ENCODE measurements at regions not wholly inside any gene's neighbourhood (a gene's known extent, or its start where the extent isn't known, plus 50 kb on each side); places are given as distances from the start of the nearest gene placed in this dataset.

DNA sequence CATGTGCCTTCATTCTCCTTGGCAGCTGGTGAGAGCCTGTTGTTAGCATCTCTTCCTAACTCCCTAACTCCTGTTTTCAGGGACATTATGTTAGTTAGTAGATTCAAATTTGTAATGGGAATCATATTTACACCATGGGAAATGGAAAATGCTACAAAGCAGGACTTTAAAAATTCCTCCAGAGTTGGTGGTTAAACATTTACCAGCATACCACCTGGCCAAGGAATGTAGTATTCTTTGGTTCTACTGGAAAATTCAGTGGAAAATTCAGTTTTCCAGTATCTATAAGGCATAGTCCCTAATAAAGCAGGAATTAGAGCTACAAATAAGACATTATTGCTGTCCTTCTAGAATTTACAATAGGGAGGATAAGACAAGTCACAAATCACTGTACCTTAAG is 291.7 kb downstream of the GPD2 start:
- TF ChIP-seq EZH2 (IDR thresholded peaks at IDR 0.05; ENCODE audit: borderline replicate concordance, low read length), result no peak
- TF ChIP-seq, protein P1, sequence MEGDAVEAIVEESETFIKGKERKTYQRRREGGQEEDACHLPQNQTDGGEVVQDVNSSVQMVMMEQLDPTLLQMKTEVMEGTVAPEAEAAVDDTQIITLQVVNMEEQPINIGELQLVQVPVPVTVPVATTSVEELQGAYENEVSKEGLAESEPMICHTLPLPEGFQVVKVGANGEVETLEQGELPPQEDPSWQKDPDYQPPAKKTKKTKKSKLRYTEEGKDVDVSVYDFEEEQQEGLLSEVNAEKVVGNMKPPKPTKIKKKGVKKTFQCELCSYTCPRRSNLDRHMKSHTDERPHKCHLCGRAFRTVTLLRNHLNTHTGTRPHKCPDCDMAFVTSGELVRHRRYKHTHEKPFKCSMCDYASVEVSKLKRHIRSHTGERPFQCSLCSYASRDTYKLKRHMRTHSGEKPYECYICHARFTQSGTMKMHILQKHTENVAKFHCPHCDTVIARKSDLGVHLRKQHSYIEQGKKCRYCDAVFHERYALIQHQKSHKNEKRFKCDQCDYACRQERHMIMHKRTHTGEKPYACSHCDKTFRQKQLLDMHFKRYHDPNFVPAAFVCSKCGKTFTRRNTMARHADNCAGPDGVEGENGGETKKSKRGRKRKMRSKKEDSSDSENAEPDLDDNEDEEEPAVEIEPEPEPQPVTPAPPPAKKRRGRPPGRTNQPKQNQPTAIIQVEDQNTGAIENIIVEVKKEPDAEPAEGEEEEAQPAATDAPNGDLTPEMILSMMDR (IDR thresholded peaks at IDR 0.05; ENCODE audit: low read length), result no peak

Measured in OCI-LY1 (cell line).